MCF 10A (cell line): ENCODE measurements at regions not wholly inside any gene's neighbourhood (a gene's known extent, or its start where the extent isn't known, plus 50 kb on each side); places are given as distances from the start of the nearest gene placed in this dataset.

Experiments
- BruUV-seq: library from RNA; stranded (reverse); fragments of 400-500 nt; replicated peaks from 2 replicates; lab custom pipeline; 2021; lab: Mats Ljungman, UMichigan
- CTCF ChIA-PET: fragments of 300-600 bp; sonication (Branson Sonifier 250); formaldehyde crosslinking; extraction: SDS; loops from one replicate; lab custom pipeline; 2021; ENCODE audit warnings: antibody characterized with exemption, inconsistent platforms; lab: Yijun Ruan, JAX
- POLR2A ChIA-PET: fragments of 300-600, 350-650 bp; sonication (Branson Sonifier 250); formaldehyde crosslinking; extraction: SDS; loops from one replicate; lab custom pipeline; 2020; ENCODE audit warnings: antibody characterized with exemption, inconsistent platforms; lab: Yijun Ruan, JAX
- DNase-seq: peaks from one replicate; pipeline ENCODE4 v3.0.0-alpha.2; 2018; ENCODE audit not compliant: unreplicated experiment
- H3K27ac Mint-ChIP-seq: one replicate; pipeline ENCODE4 v1.8.0; 2022; ENCODE audit warnings: mild to moderate bottlenecking, low read depth, mixed read lengths; ENCODE audit not compliant: unreplicated experiment
- H3K27me3 Mint-ChIP-seq: one replicate; pipeline ENCODE4 v1.8.0; 2022; ENCODE audit warnings: mixed read lengths; ENCODE audit not compliant: insufficient read depth, unreplicated experiment
- H3K36me3 Mint-ChIP-seq: one replicate; pipeline ENCODE4 v1.8.0; 2022; ENCODE audit warnings: mild to moderate bottlenecking, moderate library complexity, mixed read lengths; ENCODE audit not compliant: insufficient read depth, unreplicated experiment
- H3K4me1 Mint-ChIP-seq: one replicate; pipeline ENCODE4 v1.8.0; 2022; ENCODE audit warnings: mixed read lengths; ENCODE audit not compliant: insufficient read depth, unreplicated experiment
- H3K4me3 Mint-ChIP-seq: one replicate; pipeline ENCODE4 v1.8.0; 2022; ENCODE audit warnings: mild to moderate bottlenecking, moderate library complexity, mixed read lengths; ENCODE audit not compliant: unreplicated experiment
- H3K9me3 Mint-ChIP-seq: one replicate; pipeline ENCODE4 v1.8.0; 2022; ENCODE audit warnings: mixed read lengths; ENCODE audit not compliant: unreplicated experiment
- intact Hi-C: fragments of 100-400 bp; cut with micrococcal nuclease; formaldehyde crosslinking; loops from 2 replicates; pipeline ENCODE4 v1.14.1; 2022
- TF ChIP-seq, protein P1 (sequence below): fragments of 200-600 bp; IDR thresholded peaks from one replicate; pipeline ENCODE4 v1.8.0; 2022; ENCODE audit warnings: antibody characterized with exemption, mild to moderate bottlenecking; ENCODE audit not compliant: unreplicated experiment

DNA sequence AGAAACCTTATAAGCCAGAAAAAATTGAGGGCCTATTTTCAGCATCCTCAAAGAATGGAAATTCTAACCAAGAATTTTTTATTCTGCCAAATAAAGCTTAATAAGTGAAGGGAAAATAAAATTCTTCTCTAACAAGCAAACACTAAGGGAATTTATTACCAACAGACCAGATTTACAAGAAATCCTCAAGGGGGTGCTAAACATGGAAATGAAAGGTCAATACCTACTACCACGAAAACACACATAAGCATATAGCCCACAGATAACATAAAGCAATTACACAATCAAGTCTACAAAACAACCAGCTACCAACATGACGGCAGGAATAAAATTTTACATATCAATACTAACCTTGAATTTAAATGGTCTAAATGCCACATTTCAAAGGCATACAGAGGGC, 883.5 kb downstream of the SI start:
- DNase-seq, result no peak
- H3K4me3 Mint-ChIP-seq, result no peak overlapping the region
- no peaks in the 10 kb centered on the region for H3K9me3 Mint-ChIP-seq
- TF ChIP-seq, protein P1, sequence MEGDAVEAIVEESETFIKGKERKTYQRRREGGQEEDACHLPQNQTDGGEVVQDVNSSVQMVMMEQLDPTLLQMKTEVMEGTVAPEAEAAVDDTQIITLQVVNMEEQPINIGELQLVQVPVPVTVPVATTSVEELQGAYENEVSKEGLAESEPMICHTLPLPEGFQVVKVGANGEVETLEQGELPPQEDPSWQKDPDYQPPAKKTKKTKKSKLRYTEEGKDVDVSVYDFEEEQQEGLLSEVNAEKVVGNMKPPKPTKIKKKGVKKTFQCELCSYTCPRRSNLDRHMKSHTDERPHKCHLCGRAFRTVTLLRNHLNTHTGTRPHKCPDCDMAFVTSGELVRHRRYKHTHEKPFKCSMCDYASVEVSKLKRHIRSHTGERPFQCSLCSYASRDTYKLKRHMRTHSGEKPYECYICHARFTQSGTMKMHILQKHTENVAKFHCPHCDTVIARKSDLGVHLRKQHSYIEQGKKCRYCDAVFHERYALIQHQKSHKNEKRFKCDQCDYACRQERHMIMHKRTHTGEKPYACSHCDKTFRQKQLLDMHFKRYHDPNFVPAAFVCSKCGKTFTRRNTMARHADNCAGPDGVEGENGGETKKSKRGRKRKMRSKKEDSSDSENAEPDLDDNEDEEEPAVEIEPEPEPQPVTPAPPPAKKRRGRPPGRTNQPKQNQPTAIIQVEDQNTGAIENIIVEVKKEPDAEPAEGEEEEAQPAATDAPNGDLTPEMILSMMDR, result peak; percentile 5
- POLR2A ChIA-PET, result no interaction called here
- CTCF ChIA-PET, result no interaction called here
- no peaks in the 10 kb centered on the region for H3K27me3 Mint-ChIP-seq
- intact Hi-C loops, result no loop called here
- H3K27ac Mint-ChIP-seq, result no peak overlapping the region
- no peaks in the 10 kb centered on the region for H3K4me1 Mint-ChIP-seq
- no TSS peak for BruUV-seq
- H3K36me3 Mint-ChIP-seq, result no peaks in the 10 kb centered on the region

DNA sequence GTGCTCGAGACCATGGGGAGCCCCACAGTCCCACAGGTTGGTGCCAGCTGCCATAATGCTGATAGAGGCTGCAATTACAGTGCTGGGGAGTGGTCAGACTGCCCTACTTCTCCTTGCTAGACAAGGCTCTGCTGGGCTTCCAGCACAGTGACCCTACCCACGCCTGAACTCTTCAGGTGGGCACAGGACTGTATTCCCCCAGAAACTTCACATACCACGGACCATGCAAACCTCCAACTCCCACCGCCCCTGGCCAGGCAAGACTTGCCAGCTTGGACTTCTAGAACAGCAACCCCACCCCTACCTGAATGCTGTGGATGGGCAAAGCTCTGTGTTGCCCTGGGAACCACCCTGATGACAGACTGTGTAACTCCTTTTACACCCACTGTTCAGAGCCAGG, 885.3 kb downstream of the SI start:
- CTCF ChIA-PET, result no interaction called here
- no peaks in the 10 kb centered on the region for H3K4me1 Mint-ChIP-seq
- TF ChIP-seq, protein P1, result no peak
- H3K27ac Mint-ChIP-seq, result no peak overlapping the region
- H3K27me3 Mint-ChIP-seq, result no peaks in the 10 kb centered on the region
- POLR2A ChIA-PET, result interaction anchor here (0.5 kb wide), 1 partner anchor 249 kb away, joined by 3 read pairs; no protein-coding TSS in a partner anchor
- H3K36me3 Mint-ChIP-seq, result no peaks in the 10 kb centered on the region
- intact Hi-C loops, result no loop called here
- no peak overlapping the region for H3K4me3 Mint-ChIP-seq
- BruUV-seq, result no TSS peak
- no peak for DNase-seq
- H3K9me3 Mint-ChIP-seq, result no peaks in the 10 kb centered on the region

DNA sequence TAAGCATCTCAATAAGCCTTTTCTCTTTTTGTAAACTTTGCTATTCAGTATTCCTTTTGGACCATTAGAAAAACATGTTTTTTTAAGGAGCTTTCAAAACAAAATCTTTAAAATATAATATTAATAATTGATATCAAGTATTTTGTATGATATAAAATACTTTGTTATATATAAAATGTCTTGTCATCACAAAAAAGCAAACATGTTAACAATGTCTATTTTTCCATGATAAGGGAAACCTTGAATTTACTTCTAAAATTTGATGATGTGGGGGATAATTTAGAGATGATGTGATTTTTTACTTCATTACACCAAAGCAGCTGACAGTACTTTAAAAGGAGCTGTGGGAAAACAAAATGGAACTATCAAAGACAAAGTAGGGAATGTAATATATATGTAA, 887.7 kb downstream of the SI start:
- H3K4me1 Mint-ChIP-seq, result peaks cover 5% of the 10 kb centered on the region
- TF ChIP-seq, protein P1, result no peak
- intact Hi-C loops, result no loop called here
- no peaks in the 10 kb centered on the region for H3K9me3 Mint-ChIP-seq
- no TSS peak for BruUV-seq
- CTCF ChIA-PET, result no interaction called here
- H3K36me3 Mint-ChIP-seq, result no peaks in the 10 kb centered on the region
- DNase-seq, result no peak
- H3K27me3 Mint-ChIP-seq, result no peaks in the 10 kb centered on the region
- H3K27ac Mint-ChIP-seq, result no peak overlapping the region
- no peak overlapping the region for H3K4me3 Mint-ChIP-seq
- POLR2A ChIA-PET, result no interaction called here

DNA sequence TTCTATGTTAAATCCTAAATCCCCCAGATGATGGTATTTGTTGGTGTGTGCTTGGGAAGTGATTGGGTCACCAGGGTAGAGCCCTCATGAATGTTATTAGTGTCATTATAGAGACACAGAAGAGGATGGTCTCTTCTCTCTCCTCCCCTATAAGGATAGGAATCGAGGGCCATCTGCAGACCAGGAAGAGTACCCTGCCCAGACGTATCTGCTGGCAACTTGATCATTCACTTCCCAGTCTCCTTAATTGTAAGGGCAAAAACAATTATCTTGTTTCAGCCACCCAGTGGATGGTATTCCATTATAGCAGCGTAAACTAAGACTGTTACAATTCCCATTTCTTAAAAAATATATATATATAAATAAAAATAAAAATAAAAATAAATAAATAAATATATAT, 892.2 kb downstream of the SI start:
- POLR2A ChIA-PET, result no interaction called here
- Mint-ChIP-seq H3K27ac (no peak overlapping the region), H3K4me3 (no peak overlapping the region), H3K9me3 (peaks cover 9% of the 10 kb centered on the region), H3K4me1 (peaks cover 5% of the 10 kb centered on the region), H3K36me3 (no peaks in the 10 kb centered on the region), H3K27me3 (no peaks in the 10 kb centered on the region)
- BruUV-seq, result no TSS peak
- CTCF ChIA-PET, result no interaction called here
- intact Hi-C loops, result no loop called here
- TF ChIP-seq, protein P1, result no peak
- DNase-seq, result no peak
